NT2/D1 (cell line): ENCODE measurements at regions not wholly inside any gene's neighbourhood (a gene's known extent, or its start where the extent isn't known, plus 50 kb on each side); places are given as distances from the start of the nearest gene placed in this dataset.

Experiments used
- SUZ12 ChIP-seq: IDR thresholded peaks from 2 replicates; pipeline ENCODE4 v1.6.1; 2011; ENCODE audit not compliant: insufficient read length, insufficient read depth; ENCODE audit errors: extremely low read depth
- YY1 ChIP-seq: IDR thresholded peaks from 2 replicates; pipeline ENCODE4 v1.6.1; 2011; ENCODE audit not compliant: insufficient read length, insufficient read depth

DNA sequence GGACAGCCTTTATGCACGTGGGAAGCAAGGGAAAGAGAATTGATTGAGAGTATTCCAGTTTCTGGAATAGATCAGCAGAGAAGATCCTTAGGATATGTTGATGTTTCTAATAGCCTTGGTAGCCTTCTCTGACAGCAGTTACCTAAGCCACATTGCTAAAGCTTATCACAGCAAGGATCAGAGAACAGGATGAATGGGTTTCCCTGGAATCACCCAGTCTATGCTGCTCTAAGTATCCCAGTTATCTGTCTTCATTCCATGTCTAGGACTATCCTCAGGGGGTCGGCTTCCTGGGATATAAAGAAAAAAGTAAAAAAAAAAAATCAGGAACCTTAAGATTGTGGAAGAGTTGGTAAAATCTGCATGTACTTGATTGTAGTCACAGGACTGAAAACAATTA lies 352.0 kb upstream of the AKR1E2 start:
- TF ChIP-seq YY1 (no peak), SUZ12 (no peak)
